ENCODE measurements at regions not wholly inside any gene's neighbourhood (a gene's known extent, or its start where the extent isn't known, plus 50 kb on each side); places are given as distances from the start of the nearest gene placed in this dataset.

DNA sequence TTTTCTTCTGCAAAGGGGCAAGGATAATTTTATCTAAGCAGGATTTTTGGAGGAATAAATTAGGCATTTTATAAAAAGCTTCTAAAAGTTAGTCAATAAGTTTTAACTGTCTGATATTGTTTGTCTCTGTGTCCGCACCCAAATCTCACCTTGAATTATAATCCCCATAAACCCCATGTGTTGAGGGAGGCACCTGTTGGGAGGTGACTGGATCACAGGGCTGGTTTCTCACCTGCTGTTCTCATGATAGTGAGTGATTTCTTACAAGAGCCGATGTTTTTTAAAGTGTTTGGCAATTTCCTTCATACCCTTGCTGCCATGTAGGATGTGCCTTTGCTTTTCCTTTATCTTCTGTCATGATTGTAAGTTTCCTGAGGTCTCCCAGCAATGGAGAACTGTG, 481.4 kb downstream of the GBA3 start:
- no peak overlapping the region for H2AFZ ChIP-seq (ENCODE audit: low read length)
- TF ChIP-seq EZH2phosphoT487 (IDR thresholded peaks at IDR 0.05; ENCODE audit: borderline replicate concordance, low read length) (no peak), EZH2 (IDR thresholded peaks at IDR 0.05; ENCODE audit: low read length, unreplicated experiment) (no peak)
- TF ChIP-seq, protein P1, sequence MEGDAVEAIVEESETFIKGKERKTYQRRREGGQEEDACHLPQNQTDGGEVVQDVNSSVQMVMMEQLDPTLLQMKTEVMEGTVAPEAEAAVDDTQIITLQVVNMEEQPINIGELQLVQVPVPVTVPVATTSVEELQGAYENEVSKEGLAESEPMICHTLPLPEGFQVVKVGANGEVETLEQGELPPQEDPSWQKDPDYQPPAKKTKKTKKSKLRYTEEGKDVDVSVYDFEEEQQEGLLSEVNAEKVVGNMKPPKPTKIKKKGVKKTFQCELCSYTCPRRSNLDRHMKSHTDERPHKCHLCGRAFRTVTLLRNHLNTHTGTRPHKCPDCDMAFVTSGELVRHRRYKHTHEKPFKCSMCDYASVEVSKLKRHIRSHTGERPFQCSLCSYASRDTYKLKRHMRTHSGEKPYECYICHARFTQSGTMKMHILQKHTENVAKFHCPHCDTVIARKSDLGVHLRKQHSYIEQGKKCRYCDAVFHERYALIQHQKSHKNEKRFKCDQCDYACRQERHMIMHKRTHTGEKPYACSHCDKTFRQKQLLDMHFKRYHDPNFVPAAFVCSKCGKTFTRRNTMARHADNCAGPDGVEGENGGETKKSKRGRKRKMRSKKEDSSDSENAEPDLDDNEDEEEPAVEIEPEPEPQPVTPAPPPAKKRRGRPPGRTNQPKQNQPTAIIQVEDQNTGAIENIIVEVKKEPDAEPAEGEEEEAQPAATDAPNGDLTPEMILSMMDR (conservative IDR thresholded peaks at IDR 0.05; ENCODE audit: low read depth, low read length), result no peak
- ChIA-PET CTCF (no interaction called here), POLR2A (ENCODE audit: unreplicated experiment) (no interaction called here)
- H3K9me2 ChIP-seq (replicated peaks; ENCODE audit: low read length), result no peaks in the 10 kb centered on the region
- no peaks in the 10 kb centered on the region for H4K20me1 ChIP-seq (ENCODE audit: low read length)
- no peak overlapping the region for H3K4me2 ChIP-seq (ENCODE audit: low read length)
- H3K79me2 ChIP-seq (ENCODE audit: low read length), result no peaks in the 10 kb centered on the region
- intact Hi-C loops (cut with micrococcal nuclease), result no loop called here
- H3K4me1 ChIP-seq (ENCODE audit: insufficient read depth, low read length), result no peaks in the 10 kb centered on the region; the same call in 1 of the 2 replicates
- no peaks in the 10 kb centered on the region for H3K36me3 ChIP-seq (ENCODE audit: low read depth, low read length)
- DNase-seq, result no peak
- no peak overlapping the region for H3K4me3 ChIP-seq (ENCODE audit: low read length)
- no peaks in the 10 kb centered on the region for H3F3A ChIP-seq (ENCODE audit: low read length, unreplicated experiment)
- ATAC-seq, result no peak
- BruUV-seq (replicated peaks), result no TSS peak
- H3K9me3 ChIP-seq (ENCODE audit: low read length), result no peaks in the 10 kb centered on the region
- H3K27ac ChIP-seq (ENCODE audit: low read length), result no peak overlapping the region
- no peaks in the 10 kb centered on the region for H3K27me3 ChIP-seq (ENCODE audit: low read length)
- no peak overlapping the region for H3K9ac ChIP-seq (ENCODE audit: low read length)

DNA sequence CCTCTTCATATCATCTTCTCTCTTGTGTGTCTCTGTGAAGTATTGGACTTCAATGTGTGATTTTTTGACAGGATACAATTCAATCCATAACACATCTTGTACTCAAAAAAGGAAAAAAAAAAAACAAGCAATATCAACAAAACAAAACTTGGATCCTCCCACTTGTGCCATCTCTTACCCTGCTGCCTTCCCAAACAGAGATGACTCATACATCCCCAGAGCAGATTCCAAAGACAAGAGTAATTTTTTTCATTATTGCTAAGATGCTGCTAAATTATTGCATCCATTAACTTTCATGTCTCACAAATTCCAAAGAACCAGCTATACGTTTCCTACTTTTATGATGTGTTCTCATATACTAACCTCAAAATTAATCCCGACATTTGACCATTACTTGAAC, 479.2 kb downstream of the GBA3 start:
- no peak overlapping the region for H3K9ac ChIP-seq (ENCODE audit: low read length)
- intact Hi-C loops (cut with micrococcal nuclease), result no loop called here
- no peaks in the 10 kb centered on the region; the same call in 1 of the 2 replicates for H3K4me1 ChIP-seq (ENCODE audit: insufficient read depth, low read length)
- no peak overlapping the region for H3K27ac ChIP-seq (ENCODE audit: low read length)
- TF ChIP-seq EZH2phosphoT487 (IDR thresholded peaks at IDR 0.05; ENCODE audit: borderline replicate concordance, low read length) (no peak), EZH2 (IDR thresholded peaks at IDR 0.05; ENCODE audit: low read length, unreplicated experiment) (no peak)
- TF ChIP-seq, protein P1 (conservative IDR thresholded peaks at IDR 0.05; ENCODE audit: low read depth, low read length), result no peak
- H3K4me2 ChIP-seq (ENCODE audit: low read length), result no peak overlapping the region
- no peak overlapping the region for H3K4me3 ChIP-seq (ENCODE audit: low read length)
- POLR2A ChIA-PET (ENCODE audit: unreplicated experiment), result no interaction called here
- no peaks in the 10 kb centered on the region for H3K36me3 ChIP-seq (ENCODE audit: low read depth, low read length)
- H3K79me2 ChIP-seq (ENCODE audit: low read length), result no peaks in the 10 kb centered on the region
- H2AFZ ChIP-seq (ENCODE audit: low read length), result no peak overlapping the region
- H3K27me3 ChIP-seq (ENCODE audit: low read length), result no peaks in the 10 kb centered on the region
- H3K9me3 ChIP-seq (ENCODE audit: low read length), result no peaks in the 10 kb centered on the region
- ATAC-seq, result peak; percentile 33; the same call in 1 of the 2 replicates
- no TSS peak for BruUV-seq (replicated peaks)
- CTCF ChIA-PET, result interaction anchor here (0.7 kb wide), 1 partner anchor 36 kb away, joined by 3 read pairs; no protein-coding TSS in a partner anchor
- H3K9me2 ChIP-seq (replicated peaks; ENCODE audit: low read length), result no peaks in the 10 kb centered on the region
- no peaks in the 10 kb centered on the region for H4K20me1 ChIP-seq (ENCODE audit: low read length)
- no peaks in the 10 kb centered on the region for H3F3A ChIP-seq (ENCODE audit: low read length, unreplicated experiment)
- peak; percentile 42 for DNase-seq

DNA sequence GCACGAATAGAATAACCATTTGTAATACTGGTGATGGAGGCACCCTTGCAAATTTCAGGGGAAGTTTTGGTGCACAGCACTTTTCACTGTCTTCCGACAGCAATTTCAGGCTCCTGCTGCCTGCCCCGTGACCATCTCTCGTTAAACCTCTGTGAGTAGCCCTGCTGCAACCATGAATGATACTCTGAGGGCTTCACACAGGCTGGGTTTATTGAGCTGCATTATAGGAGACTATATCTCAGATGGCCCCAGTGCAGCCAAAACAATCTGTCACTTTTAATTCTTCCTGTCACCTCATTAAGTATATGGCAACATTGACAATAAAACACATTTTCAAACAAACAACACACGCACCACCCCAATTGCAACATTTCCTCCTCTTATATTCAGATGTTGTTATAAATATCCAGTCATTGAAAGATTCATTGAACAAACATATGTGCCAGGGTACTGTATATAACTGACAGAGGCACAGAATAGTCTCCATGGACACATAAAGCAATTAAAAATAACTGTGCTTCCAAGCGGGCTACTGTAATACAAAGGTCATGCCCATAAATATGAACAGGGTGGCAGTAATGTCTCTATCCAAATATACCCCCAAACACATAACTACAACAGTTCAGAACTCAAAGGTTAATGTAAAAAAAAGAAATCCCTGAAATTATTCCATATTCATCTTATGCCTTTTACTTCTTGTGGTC, 477.0 kb downstream of the GBA3 start:
- Histone ChIP-seq H3K9me3 (ENCODE audit: low read length) (no peaks in the 10 kb centered on the region), H3F3A (ENCODE audit: low read length, unreplicated experiment) (no peaks in the 10 kb centered on the region), H3K79me2 (ENCODE audit: low read length) (no peaks in the 10 kb centered on the region), H3K4me3 (ENCODE audit: low read length) (no peak overlapping the region), H3K27ac (ENCODE audit: low read length) (no peak overlapping the region), H2AFZ (ENCODE audit: low read length) (no peak overlapping the region), H3K36me3 (ENCODE audit: low read depth, low read length) (no peaks in the 10 kb centered on the region), H3K9ac (ENCODE audit: low read length) (no peak overlapping the region), H4K20me1 (ENCODE audit: low read length) (no peaks in the 10 kb centered on the region), H3K4me1 (ENCODE audit: insufficient read depth, low read length) (no peaks in the 10 kb centered on the region; the same call in 1 of the 2 replicates), H3K27me3 (ENCODE audit: low read length) (no peaks in the 10 kb centered on the region), H3K4me2 (ENCODE audit: low read length) (no peak overlapping the region), H3K9me2 (replicated peaks; ENCODE audit: low read length) (no peaks in the 10 kb centered on the region)
- POLR2A ChIA-PET (ENCODE audit: unreplicated experiment), result no interaction called here
- DNase-seq (no peak), ATAC-seq (no peak)
- TF ChIP-seq, protein P1 (conservative IDR thresholded peaks at IDR 0.05; ENCODE audit: low read depth, low read length), result no peak
- TF ChIP-seq EZH2 (IDR thresholded peaks at IDR 0.05; ENCODE audit: low read length, unreplicated experiment) (no peak), EZH2phosphoT487 (IDR thresholded peaks at IDR 0.05; ENCODE audit: borderline replicate concordance, low read length) (no peak)
- intact Hi-C loops (cut with micrococcal nuclease), result no loop called here
- no TSS peak for BruUV-seq (replicated peaks)
- CTCF ChIA-PET, result no interaction called here

Measured in PC-3 (cell line).